ENCODE measurements at regions not wholly inside any gene's neighbourhood (a gene's known extent, or its start where the extent isn't known, plus 50 kb on each side); places are given as distances from the start of the nearest gene placed in this dataset.

- TF ChIP-seq POLR2AphosphoS5 (IDR thresholded peaks at IDR 0.05) = no peak
- TF ChIP-seq, protein P1, sequence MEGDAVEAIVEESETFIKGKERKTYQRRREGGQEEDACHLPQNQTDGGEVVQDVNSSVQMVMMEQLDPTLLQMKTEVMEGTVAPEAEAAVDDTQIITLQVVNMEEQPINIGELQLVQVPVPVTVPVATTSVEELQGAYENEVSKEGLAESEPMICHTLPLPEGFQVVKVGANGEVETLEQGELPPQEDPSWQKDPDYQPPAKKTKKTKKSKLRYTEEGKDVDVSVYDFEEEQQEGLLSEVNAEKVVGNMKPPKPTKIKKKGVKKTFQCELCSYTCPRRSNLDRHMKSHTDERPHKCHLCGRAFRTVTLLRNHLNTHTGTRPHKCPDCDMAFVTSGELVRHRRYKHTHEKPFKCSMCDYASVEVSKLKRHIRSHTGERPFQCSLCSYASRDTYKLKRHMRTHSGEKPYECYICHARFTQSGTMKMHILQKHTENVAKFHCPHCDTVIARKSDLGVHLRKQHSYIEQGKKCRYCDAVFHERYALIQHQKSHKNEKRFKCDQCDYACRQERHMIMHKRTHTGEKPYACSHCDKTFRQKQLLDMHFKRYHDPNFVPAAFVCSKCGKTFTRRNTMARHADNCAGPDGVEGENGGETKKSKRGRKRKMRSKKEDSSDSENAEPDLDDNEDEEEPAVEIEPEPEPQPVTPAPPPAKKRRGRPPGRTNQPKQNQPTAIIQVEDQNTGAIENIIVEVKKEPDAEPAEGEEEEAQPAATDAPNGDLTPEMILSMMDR (IDR thresholded peaks at IDR 0.05) = no peak
Measured at GRCh38 chr9:90005388-90005787, 400.6 kb downstream of the GADD45G start.

Measured in gastroesophageal sphincter (tissue), 3 donors.